ENCODE measurements at regions not wholly inside any gene's neighbourhood (a gene's known extent, or its start where the extent isn't known, plus 50 kb on each side); places are given as distances from the start of the nearest gene placed in this dataset.

- TF ChIP-seq POLR2A (IDR thresholded peaks at IDR 0.05) (no peak), EP300 (IDR thresholded peaks at IDR 0.05) (no peak), POLR2AphosphoS5 (IDR thresholded peaks at IDR 0.05) (no peak), CTCF (IDR thresholded peaks at IDR 0.05) (no peak)
- WGBS, 2 donors (ENCODE audit: low coverage in 1 of 2) = 67 to 70% methylated on average over 2 of the region's 3 CpGs
- H3K27me3 ChIP-seq = no peaks in the 10 kb centered on the region
- ATAC-seq = no peak
- no peak overlapping the region for H3K4me3 ChIP-seq
- H3K4me1 ChIP-seq = peaks cover 2 to 80% (median 25%) of the 10 kb centered on the region in 3 donors
- no peaks in the 10 kb centered on the region for H3K36me3 ChIP-seq
- no peak overlapping the region for H3K27ac ChIP-seq
- H3K9me3 ChIP-seq = no peaks in the 10 kb centered on the region
Observed at GRCh38 chr2:134122610-134123009, 131.3 kb upstream of the MGAT5 start.

- WGBS, 2 donors (ENCODE audit: low coverage in 1 of 2) = 82 to 83% methylated on average over 2 of the region's 2 CpGs
Observed at GRCh38 chr2:134123332-134123731, 130.5 kb upstream of the MGAT5 start.

GRCh38 chr2:134124047-134124753, 129.7 kb upstream of the MGAT5 start:
- Histone ChIP-seq H3K4me1 (peaks cover 0 to 71% (median 16%) of the 10 kb centered on the region in 3 donors), H3K4me3 (no peak overlapping the region), H3K36me3 (no peaks in the 10 kb centered on the region), H3K27me3 (no peaks in the 10 kb centered on the region), H3K27ac (no peak overlapping the region), H3K9me3 (no peaks in the 10 kb centered on the region)
- WGBS, 2 donors (ENCODE audit: low coverage in 1 of 2) = 8 to 13% methylated on average over 2 to 3 of the region's 3 CpGs
- no peak for ATAC-seq
- no peak for TF ChIP-seq POLR2AphosphoS5 (IDR thresholded peaks at IDR 0.05)
- TF ChIP-seq POLR2A (IDR thresholded peaks at IDR 0.05) = no peak
- TF ChIP-seq CTCF (IDR thresholded peaks at IDR 0.05) = no peak
- TF ChIP-seq EP300 (IDR thresholded peaks at IDR 0.05) = no peak

More at GRCh38 chr2:134123332-134123731, 130.5 kb upstream of the MGAT5 start:
- no peak for ATAC-seq
- Histone ChIP-seq H3K9me3 (no peaks in the 10 kb centered on the region), H3K4me1 (peaks cover 2 to 79% (median 24%) of the 10 kb centered on the region in 3 donors), H3K36me3 (no peaks in the 10 kb centered on the region), H3K27me3 (no peaks in the 10 kb centered on the region), H3K4me3 (no peak overlapping the region), H3K27ac (no peak overlapping the region)
- no peak for TF ChIP-seq POLR2AphosphoS5 (IDR thresholded peaks at IDR 0.05)
- TF ChIP-seq EP300 (IDR thresholded peaks at IDR 0.05) = no peak
- TF ChIP-seq CTCF (IDR thresholded peaks at IDR 0.05) = no peak
- TF ChIP-seq POLR2A (IDR thresholded peaks at IDR 0.05) = no peak

- Histone ChIP-seq H3K4me3 (no peak overlapping the region), H3K27me3 (no peaks in the 10 kb centered on the region), H3K27ac (no peak overlapping the region), H3K4me1 (peaks cover 0 to 55% (median 12%) of the 10 kb centered on the region in 3 donors), H3K36me3 (no peaks in the 10 kb centered on the region), H3K9me3 (no peaks in the 10 kb centered on the region)
- no peak for ATAC-seq
- TF ChIP-seq CTCF (IDR thresholded peaks at IDR 0.05) = no peak
- no peak for TF ChIP-seq POLR2AphosphoS5 (IDR thresholded peaks at IDR 0.05)
- no peak for TF ChIP-seq EP300 (IDR thresholded peaks at IDR 0.05)
- no peak for TF ChIP-seq POLR2A (IDR thresholded peaks at IDR 0.05)
- WGBS, 2 donors (ENCODE audit: low coverage in 1 of 2) = 66 to 89% methylated on average over 5 to 7 of the region's 7 CpGs
Observed at GRCh38 chr2:134127496-134127895, 126.4 kb upstream of the MGAT5 start.

GRCh38 chr2:134128746-134129145, 125.1 kb upstream of the MGAT5 start:
- H3K9me3 ChIP-seq = no peaks in the 10 kb centered on the region
- 88 to 92% methylated on average over 2 to 6 of the region's 6 CpGs for WGBS, 2 donors (ENCODE audit: low coverage in 1 of 2)
- no peak overlapping the region for H3K27ac ChIP-seq
- no peaks in the 10 kb centered on the region for H3K36me3 ChIP-seq
- TF ChIP-seq CTCF (IDR thresholded peaks at IDR 0.05) (no peak), POLR2A (IDR thresholded peaks at IDR 0.05) (no peak), POLR2AphosphoS5 (IDR thresholded peaks at IDR 0.05) (no peak), EP300 (IDR thresholded peaks at IDR 0.05) (no peak)
- H3K4me3 ChIP-seq = no peak overlapping the region
- H3K27me3 ChIP-seq = no peaks in the 10 kb centered on the region
- H3K4me1 ChIP-seq = peaks cover 0 to 44% (median 6%) of the 10 kb centered on the region in 3 donors
- ATAC-seq = no peak

All from gastroesophageal sphincter (tissue), 4 donors.